GM23248 (cell line): ENCODE measurements at regions not wholly inside any gene's neighbourhood (a gene's known extent, or its start where the extent isn't known, plus 50 kb on each side); places are given as distances from the start of the nearest gene placed in this dataset.
A peak's percentile ranks its signal among the peaks of the same experiment; 100 is the strongest.

Source experiments
- DNase-seq: peaks from one replicate; pipeline ENCODE4 v3.0.0-alpha.2; 2015
- H2AFZ ChIP-seq: fragments of 200-600 bp; sonication (generic); 2 replicates; pipeline ENCODE4 v1.6.1; 2016; ENCODE audit warnings: antibody characterized with exemption
- H3F3A ChIP-seq: fragments of 200-600 bp; sonication (generic); 2 replicates; pipeline ENCODE4 v1.6.1; 2016; ENCODE audit warnings: mild to moderate bottlenecking, antibody characterized with exemption, mixed run types; ENCODE audit not compliant: insufficient read depth
- H3K27ac ChIP-seq: fragments of 200-600 bp; sonication (generic); 2 replicates; pipeline ENCODE4 v1.5.1; 2016; ENCODE audit warnings: mild to moderate bottlenecking
- H3K27me3 ChIP-seq: fragments of 200-600 bp; sonication (generic); replicated peaks from 2 replicates; pipeline ENCODE4 v1.6.1; 2016; ENCODE audit warnings: mild to moderate bottlenecking; ENCODE audit not compliant: insufficient read depth
- H3K36me3 ChIP-seq: fragments of 200-600 bp; sonication (generic); 2 replicates; pipeline ENCODE4 v1.6.1; 2016; ENCODE audit warnings: low read depth, mild to moderate bottlenecking
- H3K4me1 ChIP-seq: fragments of 200-600 bp; sonication (generic); 2 replicates; pipeline ENCODE4 v1.6.1; 2016; ENCODE audit warnings: mild to moderate bottlenecking; ENCODE audit not compliant: insufficient read depth
- H3K4me2 ChIP-seq: fragments of 200-600 bp; sonication (generic); one replicate; pipeline ENCODE4 v1.6.1; 2016; ENCODE audit warnings: mild to moderate bottlenecking; ENCODE audit not compliant: unreplicated experiment
- H3K4me3 ChIP-seq: fragments of 200-600 bp; sonication (generic); 2 replicates; pipeline ENCODE4 v1.5.1; 2016; ENCODE audit warnings: mild to moderate bottlenecking
- H3K79me2 ChIP-seq: fragments of 200-600 bp; sonication (generic); 2 replicates; pipeline ENCODE4 v1.6.1; 2016; ENCODE audit warnings: mild to moderate bottlenecking; ENCODE audit not compliant: insufficient read depth
- H3K9ac ChIP-seq: fragments of 200-600 bp; sonication (generic); 2 replicates; pipeline ENCODE4 v1.6.1; 2016; ENCODE audit warnings: mild to moderate bottlenecking
- H3K9me2 ChIP-seq: fragments of 200-600 bp; sonication (generic); 2 replicates; pipeline ENCODE4 v1.6.1; 2016; ENCODE audit warnings: mixed run types, mild to moderate bottlenecking, moderate library complexity; ENCODE audit not compliant: insufficient read depth
- H3K9me3 ChIP-seq: fragments of 200-600 bp; sonication (generic); one replicate; pipeline ENCODE4 v1.6.1; 2017; ENCODE audit warnings: low read depth
- H4K20me1 ChIP-seq: fragments of 200-600 bp; sonication (generic); 2 replicates; pipeline ENCODE4 v1.6.0; 2016; ENCODE audit not compliant: insufficient read depth
- EZH2 ChIP-seq: fragments of 200-600 bp; sonication (generic); IDR thresholded peaks from 2 replicates; pipeline ENCODE4 v1.6.1; 2018; ENCODE audit warnings: antibody characterized with exemption, mild to moderate bottlenecking; ENCODE audit not compliant: insufficient read depth, poor library complexity, severe bottlenecking
- EZH2phosphoT487 ChIP-seq: fragments of 200-600 bp; sonication (generic); IDR thresholded peaks from 2 replicates; pipeline ENCODE4 v1.6.1; 2018; ENCODE audit warnings: antibody characterized with exemption, moderate library complexity, mild to moderate bottlenecking, low read depth; ENCODE audit not compliant: insufficient read depth
- WGBS, 2 experiments: methylation state at CpG; one replicate each; pipeline ENCODE4 v1.1.6; 2015 to 2017; ENCODE audit warnings: low lambda C conversion rate in 2 of 2, low coverage in 1 of 2; ENCODE audit errors: missing lambda C conversion rate in 2 of 2; 5-methylcytosine and 5-hydroxymethylcytosine counted together
- in situ Hi-C: fragments of 300-500 bp; cut with MboI; formaldehyde crosslinking; loops from 2 replicates; pipeline ENCODE4 v1.15.0; 2020

DNA sequence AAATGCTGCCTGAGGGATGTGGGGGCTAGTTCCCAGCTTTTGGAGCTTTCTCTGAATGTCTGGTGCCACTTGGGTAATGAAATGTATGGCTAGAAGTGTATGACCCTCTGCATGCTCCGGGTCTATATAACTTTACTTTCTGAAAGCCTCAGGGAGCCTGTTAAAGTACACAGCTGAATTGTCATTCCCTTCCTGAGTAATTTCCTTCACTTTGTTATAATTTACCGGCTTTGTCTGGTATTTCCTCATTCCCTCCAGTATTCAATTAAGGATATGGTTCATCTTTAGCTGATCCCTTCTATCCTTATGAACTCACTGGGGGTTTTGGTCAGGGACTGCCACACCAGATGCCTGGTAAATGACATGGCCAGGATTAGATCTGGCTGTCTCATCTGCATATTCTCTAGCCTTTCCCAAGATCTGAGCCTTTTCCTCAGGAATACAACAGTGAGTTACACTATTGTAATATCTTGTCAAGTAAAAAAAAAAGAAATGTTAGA is 620.3 kb downstream of the ZPLD1 start:
- no peaks in the 10 kb centered on the region for H3K79me2 ChIP-seq
- H3K9me3 ChIP-seq: no peaks in the 10 kb centered on the region
- H3K9me2 ChIP-seq: no peaks in the 10 kb centered on the region
- no peak for DNase-seq
- no peak overlapping the region for H2AFZ ChIP-seq
- WGBS, 2 experiments: 7 to 16% methylated on average over 2 of the region's 2 CpGs
- no peaks in the 10 kb centered on the region for H3F3A ChIP-seq
- TF ChIP-seq EZH2 (no peak), EZH2phosphoT487 (no peak)
- H3K4me2 ChIP-seq: no peak overlapping the region
- H3K4me1 ChIP-seq: no peaks in the 10 kb centered on the region
- no peak overlapping the region for H3K9ac ChIP-seq
- in situ Hi-C loops: no loop called here
- H3K36me3 ChIP-seq: no peaks in the 10 kb centered on the region
- H3K27me3 ChIP-seq: no peaks in the 10 kb centered on the region
- no peaks in the 10 kb centered on the region for H4K20me1 ChIP-seq
- no peak overlapping the region for H3K4me3 ChIP-seq
- no peak overlapping the region for H3K27ac ChIP-seq

DNA sequence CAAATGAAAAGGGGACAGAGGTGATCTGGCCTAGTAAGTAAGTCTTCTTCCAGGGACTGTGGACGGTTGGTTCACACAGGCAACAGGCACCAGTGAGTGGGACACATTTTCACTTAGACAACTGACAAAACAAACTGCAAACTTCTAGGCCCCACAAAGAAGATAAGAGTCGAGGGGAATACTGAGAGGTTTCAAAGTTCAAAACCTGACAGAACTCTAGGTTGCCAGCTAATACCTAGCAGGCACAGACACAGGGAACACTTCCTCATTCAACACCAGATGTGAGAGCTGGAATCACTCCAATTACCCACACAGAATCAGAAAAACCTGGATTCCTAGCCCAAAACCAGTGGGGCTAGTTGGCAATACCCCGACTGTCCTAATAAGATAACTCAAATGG is 621.7 kb downstream of the ZPLD1 start:
- no peak overlapping the region for H3K4me2 ChIP-seq
- no peaks in the 10 kb centered on the region for H3K36me3 ChIP-seq
- no peaks in the 10 kb centered on the region for H3K4me1 ChIP-seq
- H3K27ac ChIP-seq: no peak overlapping the region
- no peak for TF ChIP-seq EZH2
- no peak for TF ChIP-seq EZH2phosphoT487
- in situ Hi-C loops: no loop called here
- no peaks in the 10 kb centered on the region for H3K27me3 ChIP-seq
- no peaks in the 10 kb centered on the region for H3K9me2 ChIP-seq
- H4K20me1 ChIP-seq: no peaks in the 10 kb centered on the region
- DNase-seq: no peak
- no peaks in the 10 kb centered on the region for H3F3A ChIP-seq
- no peak overlapping the region for H3K4me3 ChIP-seq
- no peak overlapping the region for H2AFZ ChIP-seq
- WGBS, 2 experiments: 28 to 29% methylated on average over 3 of the region's 3 CpGs
- H3K79me2 ChIP-seq: no peaks in the 10 kb centered on the region
- no peaks in the 10 kb centered on the region for H3K9me3 ChIP-seq
- no peak overlapping the region for H3K9ac ChIP-seq

DNA sequence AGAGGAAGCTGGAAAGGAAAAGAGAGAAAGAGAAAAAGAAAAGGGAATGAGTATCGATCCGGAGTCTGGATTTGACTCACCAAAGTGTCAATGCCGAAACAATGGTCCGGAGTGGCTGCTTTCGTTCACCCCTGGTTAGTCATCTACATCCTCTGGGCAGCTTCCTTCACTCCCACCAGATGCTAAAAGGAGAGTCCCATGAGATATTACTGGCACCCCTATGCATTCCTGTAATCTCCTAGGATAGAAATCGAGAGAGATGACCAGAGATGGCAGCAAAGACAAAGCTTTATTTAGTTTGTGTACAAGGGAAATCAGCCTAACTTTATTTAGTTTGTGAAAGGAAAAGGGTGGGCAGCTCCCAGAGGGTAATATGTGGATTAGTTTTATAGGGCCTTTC is 622.2 kb downstream of the ZPLD1 start:
- DNase-seq: peak; percentile 4
- no peak overlapping the region for H3K27ac ChIP-seq

DNA sequence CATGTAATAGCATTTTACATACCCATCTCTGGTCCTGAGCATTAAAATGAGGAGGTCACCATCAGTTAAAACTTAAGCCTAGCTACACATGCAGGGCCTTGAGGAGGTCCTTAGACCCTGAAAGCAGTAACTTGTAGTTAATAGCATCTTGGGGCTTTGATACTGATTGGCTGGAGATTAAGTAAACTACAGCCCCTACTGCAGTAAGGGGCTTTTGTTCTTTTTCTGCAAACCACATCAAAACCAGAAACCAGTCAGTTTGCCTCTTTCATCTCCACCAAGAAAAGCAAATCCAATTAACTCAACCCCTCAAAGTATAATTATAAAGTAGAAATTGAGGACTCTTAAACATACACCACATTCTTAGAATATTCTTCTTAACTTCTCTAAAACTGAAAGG is 622.7 kb downstream of the ZPLD1 start:
- in situ Hi-C loops: no loop called here
- H3K9me2 ChIP-seq: no peaks in the 10 kb centered on the region
- no peaks in the 10 kb centered on the region for H4K20me1 ChIP-seq
- no peaks in the 10 kb centered on the region for H3K36me3 ChIP-seq
- no peak for DNase-seq
- H2AFZ ChIP-seq: no peak overlapping the region
- H3K9me3 ChIP-seq: no peaks in the 10 kb centered on the region
- no peak overlapping the region for H3K4me3 ChIP-seq
- H3K27ac ChIP-seq: no peak overlapping the region
- no peak overlapping the region for H3K4me2 ChIP-seq
- no peak overlapping the region for H3K9ac ChIP-seq
- no peaks in the 10 kb centered on the region for H3K79me2 ChIP-seq
- no peaks in the 10 kb centered on the region for H3K4me1 ChIP-seq
- TF ChIP-seq EZH2 (no peak), EZH2phosphoT487 (no peak)
- no peaks in the 10 kb centered on the region for H3K27me3 ChIP-seq
- no peaks in the 10 kb centered on the region for H3F3A ChIP-seq

More for the DNA sequence above, 622.2 kb downstream of the ZPLD1 start:
- in situ Hi-C loops: no loop called here
- Histone ChIP-seq H3K4me2 (no peak overlapping the region), H3K27me3 (no peaks in the 10 kb centered on the region), H3K9ac (no peak overlapping the region), H3K36me3 (no peaks in the 10 kb centered on the region), H3K9me2 (no peaks in the 10 kb centered on the region), H3F3A (no peaks in the 10 kb centered on the region), H3K4me1 (no peaks in the 10 kb centered on the region), H3K9me3 (no peaks in the 10 kb centered on the region), H3K4me3 (no peak overlapping the region), H2AFZ (no peak overlapping the region), H4K20me1 (no peaks in the 10 kb centered on the region), H3K79me2 (no peaks in the 10 kb centered on the region)
- TF ChIP-seq EZH2: no peak
- TF ChIP-seq EZH2phosphoT487: no peak
- 46 to 52% methylated on average over 6 of the region's 6 CpGs for WGBS, 2 experiments

- Histone ChIP-seq H4K20me1 (no peaks in the 10 kb centered on the region), H3K9me3 (no peaks in the 10 kb centered on the region), H3K9ac (no peak overlapping the region), H3K27me3 (no peaks in the 10 kb centered on the region), H3K79me2 (no peaks in the 10 kb centered on the region), H3K27ac (no peak overlapping the region), H3K36me3 (no peaks in the 10 kb centered on the region), H3K4me3 (no peak overlapping the region), H3F3A (no peaks in the 10 kb centered on the region), H3K4me1 (no peaks in the 10 kb centered on the region), H2AFZ (no peak overlapping the region), H3K9me2 (no peaks in the 10 kb centered on the region), H3K4me2 (no peak overlapping the region)
- 33% methylated on average over 2 of the region's 2 CpGs for WGBS, 2 experiments
- in situ Hi-C loops: no loop called here
- DNase-seq: no peak
- TF ChIP-seq EZH2phosphoT487: no peak
- TF ChIP-seq EZH2: no peak
Measured at GRCh38 chr3:103059432-103059831, 624.6 kb downstream of the ZPLD1 start.
